RWPE1 (cell line): ENCODE measurements at regions not wholly inside any gene's neighbourhood (a gene's known extent, or its start where the extent isn't known, plus 50 kb on each side); places are given as distances from the start of the nearest gene placed in this dataset.

Source experiments
- CTCF ChIA-PET: fragments of 350-600 bp; sonication (Branson Sonifier 250); formaldehyde crosslinking; extraction: SDS; loops from one replicate; lab custom pipeline; 2021; lab: Yijun Ruan, JAX
- POLR2A ChIA-PET: fragments of 400-600 bp; formaldehyde crosslinking; extraction: SDS; loops from one replicate; lab custom pipeline; 2020; ENCODE audit warnings: antibody characterized with exemption; ENCODE audit not compliant: low non-redundant PET; lab: Yijun Ruan, JAX
- DNase-seq: peaks from one replicate; pipeline ENCODE4 v3.0.0; 2012; ENCODE audit warnings: low spot score
- H3K27ac ChIP-seq: fragments of 450-650 bp; 2 replicates; pipeline ENCODE4 v1.5.1; 2017
- TF ChIP-seq, protein P1 (sequence below): fragments of 450-650 bp; conservative IDR thresholded peaks from 2 replicates; pipeline ENCODE4 v1.5.1; 2017; ENCODE audit warnings: low read depth, mild to moderate bottlenecking

- POLR2A ChIA-PET, result no interaction called here
- no peak for DNase-seq
- TF ChIP-seq, protein P1, sequence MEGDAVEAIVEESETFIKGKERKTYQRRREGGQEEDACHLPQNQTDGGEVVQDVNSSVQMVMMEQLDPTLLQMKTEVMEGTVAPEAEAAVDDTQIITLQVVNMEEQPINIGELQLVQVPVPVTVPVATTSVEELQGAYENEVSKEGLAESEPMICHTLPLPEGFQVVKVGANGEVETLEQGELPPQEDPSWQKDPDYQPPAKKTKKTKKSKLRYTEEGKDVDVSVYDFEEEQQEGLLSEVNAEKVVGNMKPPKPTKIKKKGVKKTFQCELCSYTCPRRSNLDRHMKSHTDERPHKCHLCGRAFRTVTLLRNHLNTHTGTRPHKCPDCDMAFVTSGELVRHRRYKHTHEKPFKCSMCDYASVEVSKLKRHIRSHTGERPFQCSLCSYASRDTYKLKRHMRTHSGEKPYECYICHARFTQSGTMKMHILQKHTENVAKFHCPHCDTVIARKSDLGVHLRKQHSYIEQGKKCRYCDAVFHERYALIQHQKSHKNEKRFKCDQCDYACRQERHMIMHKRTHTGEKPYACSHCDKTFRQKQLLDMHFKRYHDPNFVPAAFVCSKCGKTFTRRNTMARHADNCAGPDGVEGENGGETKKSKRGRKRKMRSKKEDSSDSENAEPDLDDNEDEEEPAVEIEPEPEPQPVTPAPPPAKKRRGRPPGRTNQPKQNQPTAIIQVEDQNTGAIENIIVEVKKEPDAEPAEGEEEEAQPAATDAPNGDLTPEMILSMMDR, result no peak
- H3K27ac ChIP-seq, result no peak overlapping the region
- CTCF ChIA-PET, result no interaction called here
Observed at GRCh38 chr2:65786007-65786717, 353.8 kb upstream of the SPRED2 start.

DNA sequence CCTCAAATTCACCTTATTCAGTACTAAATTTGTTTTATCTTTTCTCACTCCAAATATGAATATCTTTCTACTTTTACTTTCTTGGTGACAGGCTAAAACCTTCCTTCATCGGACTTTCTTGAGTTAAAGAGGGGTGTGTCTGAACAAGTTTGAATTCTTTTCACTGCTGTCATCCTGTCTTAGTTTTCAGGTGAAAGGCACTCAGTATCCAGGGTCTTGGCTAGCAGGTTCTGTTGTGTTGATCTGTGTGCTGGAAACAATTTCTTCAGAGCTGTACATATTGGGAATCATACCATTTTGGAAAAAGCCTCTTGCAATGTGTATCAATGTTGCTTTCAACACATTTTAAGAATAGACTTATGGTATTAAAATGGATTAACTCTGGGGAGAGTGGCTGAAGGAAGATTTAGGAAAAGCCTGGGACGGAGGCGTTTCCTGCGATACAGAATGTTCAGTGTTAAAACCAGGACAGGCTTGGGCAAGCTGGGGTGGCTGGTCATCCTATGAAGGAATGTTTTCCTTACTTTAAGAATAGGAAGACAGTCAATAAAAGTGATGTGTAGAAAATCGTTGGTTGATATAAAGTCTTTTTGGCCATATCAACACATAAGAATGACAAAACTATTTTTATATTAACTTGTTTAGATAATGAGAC lies 350.7 kb upstream of the SPRED2 start:
- DNase-seq, result peak; percentile 70
- no peak overlapping the region for H3K27ac ChIP-seq
- TF ChIP-seq, protein P1, result no peak
- ChIA-PET CTCF (no interaction called here), POLR2A (no interaction called here)

DNA sequence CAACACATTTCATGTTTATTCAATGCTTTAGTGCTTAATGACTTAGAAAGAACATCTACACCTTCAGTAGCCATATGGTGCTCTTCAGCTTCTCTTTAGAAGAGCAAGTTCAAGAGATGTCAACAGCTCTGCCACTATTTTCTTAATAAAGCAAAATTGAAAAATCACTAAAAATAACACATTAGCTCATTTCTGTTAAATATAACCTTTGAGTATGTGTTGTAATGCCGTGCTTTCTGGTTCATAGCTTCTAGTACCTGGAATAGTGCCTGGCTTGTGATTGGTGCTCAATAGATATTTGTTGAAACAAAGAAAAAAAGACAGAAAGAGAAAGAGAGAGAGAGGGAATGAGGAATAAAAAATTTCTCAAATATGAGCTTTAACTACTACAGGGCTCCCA lies 349.8 kb upstream of the SPRED2 start:
- no peak overlapping the region for H3K27ac ChIP-seq
- ChIA-PET POLR2A (no interaction called here), CTCF (interaction anchor here (0.7 kb wide), 1 partner anchor 166 kb away, joined by 4 read pairs; no protein-coding TSS in a partner anchor)
- DNase-seq, result no peak
- TF ChIP-seq, protein P1, result no peak

- H3K27ac ChIP-seq, result no peak overlapping the region
- ChIA-PET POLR2A (no interaction called here), CTCF (interaction anchor here (0.6 to 0.7 kb wide), 2 partner anchors 166 to 624 kb away, joined by 4 to 5 read pairs; no protein-coding TSS in a partner anchor)
Observed at GRCh38 chr2:65781756-65782155, 349.4 kb upstream of the SPRED2 start.

GRCh38 chr2:65779021-65779420 lies 346.6 kb upstream of the SPRED2 start:
- DNase-seq, result no peak
- POLR2A ChIA-PET, result no interaction called here
- TF ChIP-seq, protein P1, result no peak
- CTCF ChIA-PET, result interaction anchor here (0.5 kb wide), 1 partner anchor 17 kb away, joined by 3 read pairs; no protein-coding TSS in a partner anchor
- H3K27ac ChIP-seq, result no peak overlapping the region

More at GRCh38 chr2:65781756-65782155, 349.4 kb upstream of the SPRED2 start:
- TF ChIP-seq, protein P1, result no peak
- DNase-seq, result no peak

DNA sequence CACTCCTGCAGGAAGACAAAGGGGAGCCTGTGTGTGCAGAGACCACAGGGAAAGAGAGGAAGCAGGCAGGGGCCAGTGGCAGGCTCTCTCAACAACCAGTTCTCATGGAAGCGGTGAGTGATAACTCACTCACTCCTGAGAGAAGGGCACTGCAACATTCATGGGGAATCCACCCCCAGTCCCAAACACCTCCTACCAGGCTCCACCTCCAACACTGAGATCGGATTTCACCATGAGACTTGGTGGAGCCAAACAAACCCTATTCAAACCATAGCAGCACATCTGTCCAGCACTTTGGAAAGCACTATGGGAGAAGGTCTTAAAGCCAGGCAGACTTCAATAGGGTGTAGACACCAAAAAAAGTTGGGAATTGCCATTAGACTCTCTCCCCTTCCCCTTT lies 345.7 kb upstream of the SPRED2 start:
- CTCF ChIA-PET, result no interaction called here
- no peak overlapping the region for H3K27ac ChIP-seq
- TF ChIP-seq, protein P1, result no peak
- POLR2A ChIA-PET, result no interaction called here
- DNase-seq, result no peak
